BE2C (cell line): ENCODE measurements at regions not wholly inside any gene's neighbourhood (a gene's known extent, or its start where the extent isn't known, plus 50 kb on each side); places are given as distances from the start of the nearest gene placed in this dataset.

Experiments used
- DNase-seq: peaks from one replicate; pipeline ENCODE4 v3.0.0-alpha.2; 2020
- H3K27me3 ChIP-seq: fragments of 250-450 bp; sonication (Bioruptor Pico); 2 replicates; pipeline ENCODE4 v1.5.1; 2020; ENCODE audit warnings: mild to moderate bottlenecking
- H3K36me3 ChIP-seq: fragments of 250-450 bp; sonication (Bioruptor Pico); 2 replicates; pipeline ENCODE4 v1.5.1; 2020; ENCODE audit warnings: mild to moderate bottlenecking
- H3K4me1 ChIP-seq: fragments of 250-450 bp; sonication (Bioruptor Pico); 2 replicates; pipeline ENCODE4 v1.5.1; 2020
- H3K4me3 ChIP-seq: 2 replicates; pipeline ENCODE4 v1.5.1; 2011; ENCODE audit warnings: low read depth, low read length
- H3K9me3 ChIP-seq: fragments of 250-450 bp; sonication (Bioruptor Pico); 2 replicates; pipeline ENCODE4 v1.5.1; 2020
- CTCF ChIP-seq: IDR thresholded peaks from 2 replicates; pipeline ENCODE4 v1.5.1; 2012; ENCODE audit warnings: mild to moderate bottlenecking, low read depth, low read length

- Histone ChIP-seq H3K27me3 (no peaks in the 10 kb centered on the region), H3K9me3 (no peaks in the 10 kb centered on the region), H3K4me3 (no peak overlapping the region), H3K4me1 (no peaks in the 10 kb centered on the region; the same call in none of the 2 replicates), H3K36me3 (no peaks in the 10 kb centered on the region)
- no peak for DNase-seq
- TF ChIP-seq CTCF, result no peak
Measured at GRCh38 chr13:70908795-70909194, 800.5 kb upstream of the KLHL1 start.

GRCh38 chr13:70905035-70905434 lies 796.8 kb upstream of the KLHL1 start:
- H3K36me3 ChIP-seq, result no peaks in the 10 kb centered on the region
- no peak for DNase-seq
- H3K27me3 ChIP-seq, result no peaks in the 10 kb centered on the region
- no peak for TF ChIP-seq CTCF
- peak overlapping the region; percentile 31 for H3K4me3 ChIP-seq
- H3K9me3 ChIP-seq, result no peaks in the 10 kb centered on the region
- no peaks in the 10 kb centered on the region; the same call in none of the 2 replicates for H3K4me1 ChIP-seq

- no peak for DNase-seq
- Histone ChIP-seq H3K4me3 (no peak overlapping the region), H3K9me3 (no peaks in the 10 kb centered on the region), H3K36me3 (no peaks in the 10 kb centered on the region), H3K27me3 (no peaks in the 10 kb centered on the region), H3K4me1 (peaks cover 3% of the 10 kb centered on the region; the same call in 1 of the 2 replicates)
- no peak for TF ChIP-seq CTCF
Measured at GRCh38 chr13:70896136-70896535, 787.9 kb upstream of the KLHL1 start.

- H3K4me1 ChIP-seq, result peaks cover 3% of the 10 kb centered on the region; the same call in 1 of the 2 replicates
- no peak overlapping the region for H3K4me3 ChIP-seq
- TF ChIP-seq CTCF, result no peak
- H3K36me3 ChIP-seq, result no peaks in the 10 kb centered on the region
- no peaks in the 10 kb centered on the region for H3K9me3 ChIP-seq
- no peaks in the 10 kb centered on the region for H3K27me3 ChIP-seq
- DNase-seq, result no peak
Measured at GRCh38 chr13:70895599-70895998, 787.3 kb upstream of the KLHL1 start.

GRCh38 chr13:70894258-70894657 lies 786.0 kb upstream of the KLHL1 start:
- no peaks in the 10 kb centered on the region for H3K36me3 ChIP-seq
- TF ChIP-seq CTCF, result no peak
- no peaks in the 10 kb centered on the region for H3K27me3 ChIP-seq
- H3K9me3 ChIP-seq, result no peaks in the 10 kb centered on the region; the same call in 1 of the 2 replicates
- no peak overlapping the region for H3K4me3 ChIP-seq
- DNase-seq, result no peak
- H3K4me1 ChIP-seq, result peaks cover 3% of the 10 kb centered on the region; the same call in 1 of the 2 replicates

GRCh38 chr13:70893832-70894231 lies 785.6 kb upstream of the KLHL1 start:
- DNase-seq, result no peak
- no peak for TF ChIP-seq CTCF
- no peak overlapping the region for H3K4me3 ChIP-seq
- no peaks in the 10 kb centered on the region; the same call in 1 of the 2 replicates for H3K9me3 ChIP-seq
- H3K36me3 ChIP-seq, result no peaks in the 10 kb centered on the region
- H3K4me1 ChIP-seq, result peaks cover 3% of the 10 kb centered on the region; the same call in 1 of the 2 replicates
- H3K27me3 ChIP-seq, result no peaks in the 10 kb centered on the region
